ENCODE measurements at regions not wholly inside any gene's neighbourhood (a gene's known extent, or its start where the extent isn't known, plus 50 kb on each side); places are given as distances from the start of the nearest gene placed in this dataset.

DNA sequence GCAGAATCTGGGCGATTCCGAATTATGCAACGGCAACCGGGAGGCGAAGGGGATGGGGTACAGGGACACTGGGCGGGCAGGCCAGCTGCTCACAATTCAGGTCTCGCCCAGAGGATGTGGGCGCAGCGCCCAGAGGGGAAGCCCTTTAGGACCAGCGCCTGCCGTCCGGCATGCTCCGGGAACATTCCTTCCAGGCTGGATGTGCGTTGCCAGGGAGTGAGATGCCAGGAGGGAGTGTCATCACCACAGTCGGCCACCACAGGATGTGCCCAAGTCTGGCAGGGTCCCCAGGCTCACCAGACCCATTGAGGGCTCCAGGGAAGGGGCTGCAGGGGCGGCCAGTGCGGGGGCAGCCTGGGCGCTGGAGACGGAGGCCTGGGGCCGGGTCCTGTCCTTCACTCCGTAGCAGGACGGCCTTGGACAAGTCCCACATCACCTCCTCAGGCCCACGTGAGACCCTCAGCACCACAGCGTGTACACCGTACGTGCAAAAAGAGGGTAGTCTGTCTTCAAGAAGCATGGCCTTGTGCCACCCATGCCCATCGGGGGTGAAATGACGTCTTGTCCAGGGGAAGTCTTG is 63.9 kb downstream of the FOXL3 start:
- peaks cover 0 to 9% (median 8%) of the 10 kb centered on the region in 8 donors for H3K9me3 ChIP-seq
- TF ChIP-seq CTCF (IDR thresholded peaks at IDR 0.05 in 8 of 11, conservative IDR thresholded peaks at IDR 0.05 in 3 of 11) (no peak), POLR2AphosphoS5 (IDR thresholded peaks at IDR 0.05) (peak; percentile 25 to 82 (median 82))
- no peaks in the 10 kb centered on the region for H3K36me3 ChIP-seq
- H3K27ac ChIP-seq, result peak overlapping the region in 5 of 8 donors; percentile 27 to 71 (median 52)
- no peak overlapping the region for H3K4me3 ChIP-seq
- H3K4me1 ChIP-seq, result peaks cover 7 to 33% (median 16%) of the 10 kb centered on the region in 6 donors
- 74 to 82% (median 75%) methylated on average over 17 to 28 of the region's 28 CpGs for WGBS, 5 donors
- peak; percentile 91 for DNase-seq
- intact Hi-C loops (cut with DNase I; ENCODE audit: low total_unique reads), result no loop called here
- H3K27me3 ChIP-seq (replicated peaks in 1 of 7), result peaks cover 0 to 26% (median 0%) of the 10 kb centered on the region in 7 donors

GRCh38 chr7:354597-355470 is 64.9 kb downstream of the FOXL3 start:
- Histone ChIP-seq H3K27me3 (replicated peaks in 1 of 7) (peaks cover 0 to 36% (median 5%) of the 10 kb centered on the region in 7 donors), H3K36me3 (no peaks in the 10 kb centered on the region), H3K9me3 (peaks cover 0 to 12% (median 9%) of the 10 kb centered on the region in 8 donors), H3K27ac (no peak overlapping the region), H3K4me1 (peaks cover 7 to 38% (median 19%) of the 10 kb centered on the region in 6 donors), H3K4me3 (no peak overlapping the region)
- intact Hi-C loops (cut with DNase I; ENCODE audit: low total_unique reads), result no loop called here
- TF ChIP-seq CTCF (IDR thresholded peaks at IDR 0.05 in 8 of 11, conservative IDR thresholded peaks at IDR 0.05 in 3 of 11), result no peak
- no peak for TF ChIP-seq POLR2A (IDR thresholded peaks at IDR 0.05)
- no peak for TF ChIP-seq POLR2AphosphoS5 (IDR thresholded peaks at IDR 0.05)
- DNase-seq, result no peak
- WGBS, 5 donors, result 77 to 96% (median 86%) methylated on average over 11 to 24 of the region's 24 CpGs

DNA sequence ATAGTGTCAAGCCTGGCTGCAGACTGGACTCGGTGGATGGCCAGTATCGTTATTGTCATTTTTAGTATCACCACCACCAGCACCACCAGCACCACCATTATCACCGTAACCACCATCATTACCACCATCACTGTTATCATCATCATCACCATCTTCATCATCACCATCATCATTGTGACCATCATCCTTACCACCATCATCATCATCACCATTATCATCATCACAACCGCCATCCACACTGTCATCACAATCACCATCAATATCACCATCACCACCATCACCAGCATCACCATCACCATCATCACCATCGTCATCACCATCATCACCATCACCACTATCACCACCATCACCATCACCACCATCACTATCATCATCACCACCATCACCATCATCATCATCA is 65.6 kb downstream of the FOXL3 start:
- intact Hi-C loops (cut with DNase I; ENCODE audit: low total_unique reads), result no loop called here
- no peak overlapping the region for H3K27ac ChIP-seq
- TF ChIP-seq POLR2A (IDR thresholded peaks at IDR 0.05), result no peak
- H3K36me3 ChIP-seq, result no peaks in the 10 kb centered on the region
- 92 to 97% (median 96%) methylated on average over 5 of the region's 5 CpGs for WGBS, 5 donors
- DNase-seq, result no peak
- peaks cover 0 to 44% (median 5%) of the 10 kb centered on the region in 7 donors for H3K27me3 ChIP-seq (replicated peaks in 1 of 7)
- peaks cover 7 to 45% (median 27%) of the 10 kb centered on the region in 6 donors for H3K4me1 ChIP-seq
- H3K9me3 ChIP-seq, result peaks cover 0 to 12% (median 9%) of the 10 kb centered on the region in 8 donors
- no peak overlapping the region for H3K4me3 ChIP-seq

GRCh38 chr7:356087-356486 is 66.1 kb downstream of the FOXL3 start:
- no peak for DNase-seq
- no peak overlapping the region for H3K4me3 ChIP-seq
- H3K27ac ChIP-seq, result no peak overlapping the region
- H3K9me3 ChIP-seq, result peaks cover 0 to 12% (median 9%) of the 10 kb centered on the region in 8 donors
- TF ChIP-seq POLR2AphosphoS5 (IDR thresholded peaks at IDR 0.05), result no peak
- TF ChIP-seq POLR2A (IDR thresholded peaks at IDR 0.05), result no peak
- TF ChIP-seq CTCF (IDR thresholded peaks at IDR 0.05 in 8 of 11, conservative IDR thresholded peaks at IDR 0.05 in 3 of 11), result no peak
- peaks cover 7 to 49% (median 29%) of the 10 kb centered on the region in 6 donors for H3K4me1 ChIP-seq
- peaks cover 0 to 48% (median 5%) of the 10 kb centered on the region in 7 donors for H3K27me3 ChIP-seq (replicated peaks in 1 of 7)
- no peaks in the 10 kb centered on the region for H3K36me3 ChIP-seq
- intact Hi-C loops (cut with DNase I; ENCODE audit: low total_unique reads), result no loop called here
- 83 to 88% (median 85%) methylated on average over 5 of the region's 5 CpGs for WGBS, 5 donors
